ENCODE measurements at regions not wholly inside any gene's neighbourhood (a gene's known extent, or its start where the extent isn't known, plus 50 kb on each side); places are given as distances from the start of the nearest gene placed in this dataset.
"Not testable (repeated sequence)": the region's sequence is repeated elsewhere in the genome, so short reads cannot be mapped to it uniquely, and the experiment has no call there.

GRCh38 chr21:6060054-6060681 is 4461.2 kb upstream of the TPTE start:
- TF ChIP-seq EZH2 (IDR thresholded peaks at IDR 0.05; ENCODE audit: low read depth); CTCF (conservative IDR thresholded peaks at IDR 0.05): not testable (repeated sequence)

All from PC-9 (cell line).